ENCODE measurements at regions not wholly inside any gene's neighbourhood (a gene's known extent, or its start where the extent isn't known, plus 50 kb on each side); places are given as distances from the start of the nearest gene placed in this dataset.

- TF ChIP-seq CTCF (IDR thresholded peaks at IDR 0.05), result no peak
- no peak for TF ChIP-seq POLR2A (IDR thresholded peaks at IDR 0.05)
Measured at GRCh38 chr5:40154194-40154593, 525.5 kb upstream of the PTGER4 start.

Measured in heart left ventricle (tissue), 13 donors.